ENCODE measurements at regions not wholly inside any gene's neighbourhood (a gene's known extent, or its start where the extent isn't known, plus 50 kb on each side); places are given as distances from the start of the nearest gene placed in this dataset.
A peak's percentile ranks its signal among the peaks of the same experiment; 100 is the strongest.

DNA sequence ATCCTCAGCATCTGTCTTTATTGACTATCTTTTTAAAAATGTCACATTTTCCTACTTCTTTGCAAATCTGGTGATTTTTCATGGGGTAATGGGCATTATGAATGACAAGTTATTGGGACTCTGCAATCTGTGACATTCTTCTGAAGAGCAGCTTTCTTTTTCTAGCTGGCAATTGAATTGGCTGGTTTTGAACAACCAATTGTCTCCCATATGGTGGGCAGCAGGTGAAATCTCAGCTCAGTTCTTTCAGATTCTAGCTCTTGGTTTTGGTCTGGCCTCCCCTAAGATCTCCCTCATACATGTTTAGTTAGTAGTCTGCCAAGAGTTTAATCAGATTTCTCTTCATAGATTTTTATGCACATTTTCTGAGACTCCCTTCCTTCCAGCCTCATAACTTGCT lies 107.9 kb upstream of the EPB41L3 start:
- H3K27me3 ChIP-seq (ENCODE audit: control insufficient read depth, insufficient read depth, low read length, poor library complexity, severe bottlenecking), result no peaks in the 10 kb centered on the region
- H3K27ac ChIP-seq (ENCODE audit: insufficient read depth, low read depth, low read length, poor library complexity, severe bottlenecking), result no peak overlapping the region
- no peak overlapping the region for H3K4me3 ChIP-seq (ENCODE audit: insufficient read depth, low read depth, low read length)
- H3K36me3 ChIP-seq (ENCODE audit: control insufficient read depth, insufficient read depth, low read length), result no peaks in the 10 kb centered on the region
- no peaks in the 10 kb centered on the region for H3K9me3 ChIP-seq (ENCODE audit: control insufficient read depth, low read length)
- H3K4me1 ChIP-seq (ENCODE audit: control insufficient read depth, insufficient read depth, low read length), result no peaks in the 10 kb centered on the region

DNA sequence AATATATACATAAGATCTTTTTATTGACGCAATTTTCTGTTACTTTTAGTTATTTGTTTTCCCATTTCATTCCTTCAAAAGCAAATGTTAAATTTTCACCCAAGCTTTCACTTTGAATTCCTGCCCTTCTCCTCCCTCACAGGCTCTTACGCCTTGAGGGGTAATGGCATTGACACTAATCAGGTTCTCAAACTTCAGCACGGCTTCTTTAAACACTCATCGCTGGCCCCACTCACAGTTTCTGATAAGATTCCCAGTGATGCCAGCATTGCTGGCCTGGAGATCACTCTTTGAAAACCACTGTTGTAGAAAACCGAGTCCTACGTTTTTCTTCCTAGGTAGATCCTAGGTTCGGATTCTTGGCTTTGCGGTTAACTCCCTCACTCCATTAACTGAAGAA lies 105.6 kb upstream of the EPB41L3 start:
- WGBS, 2 experiments, result 96 to 99% methylated on average over 8 of the region's 8 CpGs
- H3K9me3 ChIP-seq (ENCODE audit: control insufficient read depth, low read length), result no peaks in the 10 kb centered on the region

DNA sequence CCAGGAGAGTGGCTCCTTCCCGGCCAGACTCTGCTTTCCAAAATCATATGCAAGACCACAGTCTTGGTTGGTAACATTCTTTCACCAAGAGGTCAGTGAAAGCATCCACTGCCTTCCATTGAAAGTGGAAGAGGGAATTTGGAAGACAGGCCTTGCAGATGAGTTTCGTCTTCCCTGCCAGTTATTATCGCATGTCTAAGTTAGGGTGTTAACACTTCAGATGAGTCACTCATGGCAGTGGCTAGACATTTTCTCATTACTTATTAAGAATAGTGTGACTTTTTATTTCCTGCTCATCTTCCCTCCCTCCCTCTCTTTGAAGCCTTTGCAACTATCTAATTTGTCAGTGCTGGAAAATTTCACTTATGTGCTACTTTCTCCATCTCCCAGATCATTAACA lies 102.9 kb upstream of the EPB41L3 start:
- Histone ChIP-seq H3K4me1 (ENCODE audit: control insufficient read depth, insufficient read depth, low read length) (no peaks in the 10 kb centered on the region), H3K27me3 (ENCODE audit: control insufficient read depth, insufficient read depth, low read length, poor library complexity, severe bottlenecking) (no peaks in the 10 kb centered on the region), H3K36me3 (ENCODE audit: control insufficient read depth, insufficient read depth, low read length) (no peaks in the 10 kb centered on the region), H3K27ac (ENCODE audit: insufficient read depth, low read depth, low read length, poor library complexity, severe bottlenecking) (no peak overlapping the region), H3K4me3 (ENCODE audit: insufficient read depth, low read depth, low read length) (no peak overlapping the region), H3K9me3 (ENCODE audit: control insufficient read depth, low read length) (no peaks in the 10 kb centered on the region)
- 79 to 81% methylated on average over 3 of the region's 3 CpGs for WGBS, 2 experiments

More for the DNA sequence above, 105.6 kb upstream of the EPB41L3 start:
- Histone ChIP-seq H3K27me3 (ENCODE audit: control insufficient read depth, insufficient read depth, low read length, poor library complexity, severe bottlenecking) (no peaks in the 10 kb centered on the region), H3K4me3 (ENCODE audit: insufficient read depth, low read depth, low read length) (no peak overlapping the region), H3K4me1 (ENCODE audit: control insufficient read depth, insufficient read depth, low read length) (no peaks in the 10 kb centered on the region), H3K36me3 (ENCODE audit: control insufficient read depth, insufficient read depth, low read length) (no peaks in the 10 kb centered on the region), H3K27ac (ENCODE audit: insufficient read depth, low read depth, low read length, poor library complexity, severe bottlenecking) (no peak overlapping the region)

DNA sequence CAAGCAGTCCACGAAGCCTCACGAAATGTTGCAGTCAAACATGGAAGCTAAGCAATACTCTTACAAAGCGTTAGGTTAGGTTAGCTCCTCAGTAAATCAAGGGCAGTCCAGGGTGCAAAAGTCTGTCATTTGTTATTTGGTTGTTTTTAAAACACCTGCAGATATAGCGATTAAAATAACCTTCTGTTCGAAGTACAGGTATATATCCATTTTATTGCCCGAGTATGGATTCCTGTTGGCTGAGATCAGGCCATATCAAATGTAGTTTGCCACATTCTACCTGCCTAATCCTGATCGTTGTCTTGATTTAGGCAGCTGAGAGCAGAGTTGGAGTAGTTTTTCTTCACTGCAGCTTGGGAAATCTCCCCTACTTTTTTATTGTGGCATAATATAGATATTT lies 99.5 kb upstream of the EPB41L3 start:
- Histone ChIP-seq H3K36me3 (ENCODE audit: control insufficient read depth, insufficient read depth, low read length) (no peaks in the 10 kb centered on the region), H3K4me1 (ENCODE audit: control insufficient read depth, insufficient read depth, low read length) (peaks cover 5% of the 10 kb centered on the region), H3K4me3 (ENCODE audit: insufficient read depth, low read depth, low read length) (no peak overlapping the region), H3K27me3 (ENCODE audit: control insufficient read depth, insufficient read depth, low read length, poor library complexity, severe bottlenecking) (no peaks in the 10 kb centered on the region), H3K9me3 (ENCODE audit: control insufficient read depth, low read length) (no peaks in the 10 kb centered on the region), H3K27ac (ENCODE audit: insufficient read depth, low read depth, low read length, poor library complexity, severe bottlenecking) (no peak overlapping the region)
- WGBS, 2 experiments, result 93 to 96% methylated on average over 7 of the region's 7 CpGs

DNA sequence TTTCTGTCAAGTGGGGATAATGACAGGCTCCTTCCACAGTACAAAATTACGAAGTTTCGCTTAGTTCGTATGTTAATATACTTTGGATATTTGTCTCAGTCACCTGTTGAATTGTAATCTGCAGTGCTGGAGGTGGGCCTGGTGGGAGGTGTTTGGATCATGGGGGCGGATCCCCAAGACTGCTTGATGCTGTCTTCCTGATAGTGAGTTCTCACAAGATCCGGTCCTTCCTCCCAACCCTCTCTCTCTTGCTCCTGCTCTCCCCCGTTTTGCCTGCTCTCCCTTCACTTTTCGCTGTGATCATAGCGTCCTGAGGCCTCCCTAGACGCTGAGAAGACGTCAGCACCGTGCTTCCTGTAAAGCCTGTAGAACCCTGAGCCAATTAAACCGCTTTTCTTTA lies 97.1 kb upstream of the EPB41L3 start:
- no peak overlapping the region for H3K27ac ChIP-seq (ENCODE audit: insufficient read depth, low read depth, low read length, poor library complexity, severe bottlenecking)
- H3K9me3 ChIP-seq (ENCODE audit: control insufficient read depth, low read length), result no peaks in the 10 kb centered on the region
- 78 to 81% methylated on average over 12 of the region's 12 CpGs for WGBS, 2 experiments
- no peaks in the 10 kb centered on the region for H3K36me3 ChIP-seq (ENCODE audit: control insufficient read depth, insufficient read depth, low read length)
- H3K4me1 ChIP-seq (ENCODE audit: control insufficient read depth, insufficient read depth, low read length), result peaks cover 8% of the 10 kb centered on the region
- H3K4me3 ChIP-seq (ENCODE audit: insufficient read depth, low read depth, low read length), result no peak overlapping the region
- no peaks in the 10 kb centered on the region for H3K27me3 ChIP-seq (ENCODE audit: control insufficient read depth, insufficient read depth, low read length, poor library complexity, severe bottlenecking)

DNA sequence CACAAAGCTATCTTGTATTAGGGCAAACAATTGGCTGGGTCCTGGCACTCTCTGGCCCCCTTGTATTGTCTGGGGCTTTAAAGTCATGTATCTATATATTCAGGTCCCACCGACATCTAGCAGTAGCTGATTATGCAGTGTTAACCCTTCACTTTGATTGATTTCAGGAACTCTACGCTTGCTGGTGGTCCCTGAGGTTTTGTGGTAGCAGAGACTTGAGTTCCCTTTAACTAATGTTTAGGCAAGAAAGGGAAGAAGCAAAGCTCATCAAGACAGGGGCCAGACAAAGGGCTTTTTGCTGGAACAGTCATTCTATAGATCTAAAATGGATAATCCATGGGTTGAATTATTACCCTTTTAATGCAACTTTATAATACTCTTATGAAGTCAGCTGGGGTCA lies 95.3 kb upstream of the EPB41L3 start:
- no peak overlapping the region for H3K27ac ChIP-seq (ENCODE audit: insufficient read depth, low read depth, low read length, poor library complexity, severe bottlenecking)
- no peak overlapping the region for H3K4me3 ChIP-seq (ENCODE audit: insufficient read depth, low read depth, low read length)
- H3K36me3 ChIP-seq (ENCODE audit: control insufficient read depth, insufficient read depth, low read length), result no peaks in the 10 kb centered on the region
- no peaks in the 10 kb centered on the region for H3K27me3 ChIP-seq (ENCODE audit: control insufficient read depth, insufficient read depth, low read length, poor library complexity, severe bottlenecking)
- no peaks in the 10 kb centered on the region for H3K9me3 ChIP-seq (ENCODE audit: control insufficient read depth, low read length)
- H3K4me1 ChIP-seq (ENCODE audit: control insufficient read depth, insufficient read depth, low read length), result peaks cover 8% of the 10 kb centered on the region
- 84 to 95% methylated on average over 2 of the region's 2 CpGs for WGBS, 2 experiments

DNA sequence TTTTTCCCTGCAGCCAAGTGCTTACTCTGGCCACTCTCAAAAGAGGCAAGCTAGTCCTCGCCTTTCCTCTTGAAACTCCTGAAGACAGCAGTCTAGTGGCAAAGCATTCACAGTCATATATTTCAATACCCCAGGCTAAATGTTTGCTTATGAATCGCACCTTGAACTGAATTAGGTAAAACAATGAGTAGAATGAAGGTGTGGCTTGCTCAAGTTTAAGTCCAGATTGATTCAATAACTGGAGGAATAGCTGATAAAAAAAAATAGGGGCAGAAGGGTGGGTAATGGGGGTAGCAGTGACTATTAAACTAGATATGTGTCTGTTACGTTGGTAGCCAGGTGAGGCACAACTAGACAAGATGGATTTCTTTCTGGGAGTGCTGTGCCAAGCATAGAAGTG lies 88.2 kb upstream of the EPB41L3 start:
- H3K36me3 ChIP-seq (ENCODE audit: control insufficient read depth, insufficient read depth, low read length), result no peaks in the 10 kb centered on the region
- no peaks in the 10 kb centered on the region for H3K4me1 ChIP-seq (ENCODE audit: control insufficient read depth, insufficient read depth, low read length)

DNA sequence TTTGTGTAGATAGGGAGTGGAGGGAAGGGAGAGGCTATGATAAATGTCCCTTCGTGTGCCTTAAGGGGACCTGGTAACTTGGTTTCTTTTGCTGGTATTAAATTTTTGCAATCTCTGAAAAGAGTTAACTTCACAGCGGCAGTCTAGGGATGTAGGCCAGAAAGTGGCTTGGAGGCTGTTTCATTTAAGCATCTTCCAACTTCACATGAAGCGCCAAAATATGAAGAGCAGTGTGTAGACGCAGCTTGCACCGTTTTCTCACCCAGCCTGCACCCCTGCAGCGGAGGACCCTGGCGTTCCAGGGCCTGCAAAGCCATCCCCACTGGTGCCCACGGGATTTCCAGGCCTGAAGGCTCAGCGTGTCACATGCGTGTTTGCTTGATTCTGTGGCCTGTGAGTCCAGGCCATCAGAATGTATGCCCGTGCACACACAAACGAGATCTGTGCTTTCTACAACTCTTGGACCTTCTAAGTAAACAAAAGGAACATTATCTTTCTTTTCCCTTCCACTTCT lies 87.2 kb upstream of the EPB41L3 start:
- Histone ChIP-seq H3K36me3 (ENCODE audit: control insufficient read depth, insufficient read depth, low read length) (no peaks in the 10 kb centered on the region), H3K4me3 (ENCODE audit: insufficient read depth, low read depth, low read length) (no peak overlapping the region), H3K9me3 (ENCODE audit: control insufficient read depth, low read length) (no peaks in the 10 kb centered on the region), H3K27ac (ENCODE audit: insufficient read depth, low read depth, low read length, poor library complexity, severe bottlenecking) (no peak overlapping the region), H3K4me1 (ENCODE audit: control insufficient read depth, insufficient read depth, low read length) (no peaks in the 10 kb centered on the region), H3K27me3 (ENCODE audit: control insufficient read depth, insufficient read depth, low read length, poor library complexity, severe bottlenecking) (peaks cover 61% of the 10 kb centered on the region)
- 81 to 82% methylated on average over 12 of the region's 12 CpGs for WGBS, 2 experiments

More for the DNA sequence above, 88.2 kb upstream of the EPB41L3 start:
- Histone ChIP-seq H3K27ac (ENCODE audit: insufficient read depth, low read depth, low read length, poor library complexity, severe bottlenecking) (no peak overlapping the region), H3K4me3 (ENCODE audit: insufficient read depth, low read depth, low read length) (no peak overlapping the region), H3K9me3 (ENCODE audit: control insufficient read depth, low read length) (no peaks in the 10 kb centered on the region), H3K27me3 (ENCODE audit: control insufficient read depth, insufficient read depth, low read length, poor library complexity, severe bottlenecking) (peaks cover 50% of the 10 kb centered on the region)
- 93% methylated on average over 3 of the region's 3 CpGs for WGBS, 2 experiments

DNA sequence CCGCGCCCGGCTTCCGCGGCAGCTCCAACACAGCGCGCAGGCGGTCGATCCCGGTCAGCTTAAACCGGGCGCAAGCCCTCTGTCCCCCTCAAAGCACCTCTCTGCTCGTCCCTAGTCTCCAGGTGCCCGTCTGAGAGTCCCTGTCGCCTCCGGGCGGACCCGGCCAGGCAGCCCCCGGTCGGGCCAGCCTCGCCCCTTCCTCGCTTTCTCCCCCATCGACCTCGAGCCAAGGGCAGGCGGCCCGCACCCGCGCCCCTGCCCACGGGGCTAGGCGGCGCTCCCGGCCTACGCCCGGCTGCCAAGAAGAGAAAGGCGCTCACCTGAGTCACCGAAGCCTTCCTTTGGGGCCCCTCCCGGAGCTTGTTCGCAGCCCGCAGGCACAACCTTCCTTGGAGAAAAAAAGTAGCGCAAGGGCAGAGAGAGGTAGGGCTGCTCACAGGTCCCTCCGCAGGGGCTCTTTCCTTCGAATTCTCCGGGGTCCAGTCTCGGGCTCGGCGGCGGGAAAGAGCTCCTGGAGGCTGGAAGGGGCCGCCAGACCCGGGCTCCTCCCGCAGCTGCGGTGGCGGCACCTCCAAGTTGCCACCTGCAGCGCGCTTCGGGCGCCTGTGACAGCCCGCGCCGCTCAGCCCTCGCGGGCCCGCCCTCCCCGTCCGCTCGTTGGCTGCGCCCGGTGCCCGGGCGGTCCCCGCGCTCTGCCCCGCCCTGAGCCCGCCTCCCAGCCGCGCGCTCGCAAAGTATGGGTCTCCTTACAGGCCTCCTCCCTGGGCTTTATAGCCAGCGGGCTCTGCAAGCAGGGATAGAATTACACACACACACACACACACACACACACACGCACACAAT lies 86.5 kb upstream of the EPB41L3 start:
- peaks cover 2% of the 10 kb centered on the region for H3K4me1 ChIP-seq (ENCODE audit: control insufficient read depth, insufficient read depth, low read length)
- no peak overlapping the region for H3K27ac ChIP-seq (ENCODE audit: insufficient read depth, low read depth, low read length, poor library complexity, severe bottlenecking)
- H3K36me3 ChIP-seq (ENCODE audit: control insufficient read depth, insufficient read depth, low read length), result no peaks in the 10 kb centered on the region
- 0% methylated on average over 77 of the region's 79 CpGs for WGBS, 2 experiments
- H3K9me3 ChIP-seq (ENCODE audit: control insufficient read depth, low read length), result no peaks in the 10 kb centered on the region
- H3K27me3 ChIP-seq (ENCODE audit: control insufficient read depth, insufficient read depth, low read length, poor library complexity, severe bottlenecking), result peaks cover 66% of the 10 kb centered on the region
- peak overlapping the region; percentile 58 for H3K4me3 ChIP-seq (ENCODE audit: insufficient read depth, low read depth, low read length)

DNA sequence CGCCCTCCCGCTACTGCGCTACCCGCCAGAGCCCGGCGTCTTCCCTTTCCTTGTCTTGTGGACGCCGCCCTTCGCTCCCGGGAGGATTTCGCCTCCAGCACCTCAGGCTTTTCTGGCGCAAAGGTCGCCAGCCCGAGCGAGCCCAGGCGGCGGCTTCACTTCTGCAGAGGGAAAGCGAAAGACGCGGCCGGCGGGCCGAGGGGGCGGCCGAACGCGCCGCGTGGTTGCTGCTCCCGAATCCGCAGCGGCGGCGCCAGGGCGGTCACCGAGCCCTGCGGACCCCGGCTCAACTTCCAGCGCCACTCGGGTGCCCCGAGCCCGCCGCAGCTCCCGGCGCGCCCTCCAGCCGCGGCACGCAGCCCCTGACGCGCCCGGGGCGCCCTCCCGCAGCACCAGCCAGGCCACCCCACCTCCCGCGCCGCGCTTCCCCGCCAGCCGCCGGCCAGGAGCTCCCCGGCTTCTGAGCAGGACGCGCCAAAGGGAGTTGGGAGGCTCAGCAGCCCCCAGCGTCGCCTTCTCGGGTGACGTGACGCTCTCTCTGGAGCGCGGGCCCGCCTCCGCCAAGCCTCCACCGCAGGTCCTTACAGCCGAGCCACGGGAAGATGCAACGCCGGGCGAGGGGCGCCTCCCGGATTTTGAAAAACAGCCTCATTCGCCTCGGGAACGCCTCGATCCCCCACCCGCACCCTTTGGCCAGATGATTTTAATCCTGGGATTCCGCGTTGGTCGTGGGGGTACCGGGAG lies 84.9 kb upstream of the EPB41L3 start:
- Histone ChIP-seq H3K4me1 (ENCODE audit: control insufficient read depth, insufficient read depth, low read length) (peaks cover 13% of the 10 kb centered on the region), H3K36me3 (ENCODE audit: control insufficient read depth, insufficient read depth, low read length) (no peaks in the 10 kb centered on the region), H3K9me3 (ENCODE audit: control insufficient read depth, low read length) (no peaks in the 10 kb centered on the region), H3K27ac (ENCODE audit: insufficient read depth, low read depth, low read length, poor library complexity, severe bottlenecking) (no peak overlapping the region), H3K4me3 (ENCODE audit: insufficient read depth, low read depth, low read length) (peak overlapping the region; percentile 58), H3K27me3 (ENCODE audit: control insufficient read depth, insufficient read depth, low read length, poor library complexity, severe bottlenecking) (peaks cover 66% of the 10 kb centered on the region)
- 0% methylated on average over 90 of the region's 90 CpGs for WGBS, 2 experiments

Data from ectodermal cell (in vitro differentiated cells).